Stimulated activated CD8-positive, alpha-beta memory T cell treated with anti-CD3 and anti-CD28 coated beads, Interleukin-12 subunit alpha, Interleukin-12 subunit beta, amount 100 ng/mL, for 1 hour (primary cell): ENCODE measurements at regions not wholly inside any gene's neighbourhood (a gene's known extent, or its start where the extent isn't known, plus 50 kb on each side); places are given as distances from the start of the nearest gene placed in this dataset.
"Not testable (repeated sequence)": the region's sequence is repeated elsewhere in the genome, so short reads cannot be mapped to it uniquely, and the experiment has no call there.

Experiments
- DNase-seq: peaks from one replicate; pipeline ENCODE4 v3.0.0-alpha.2; 2020; ENCODE audit warnings: low read depth

DNA sequence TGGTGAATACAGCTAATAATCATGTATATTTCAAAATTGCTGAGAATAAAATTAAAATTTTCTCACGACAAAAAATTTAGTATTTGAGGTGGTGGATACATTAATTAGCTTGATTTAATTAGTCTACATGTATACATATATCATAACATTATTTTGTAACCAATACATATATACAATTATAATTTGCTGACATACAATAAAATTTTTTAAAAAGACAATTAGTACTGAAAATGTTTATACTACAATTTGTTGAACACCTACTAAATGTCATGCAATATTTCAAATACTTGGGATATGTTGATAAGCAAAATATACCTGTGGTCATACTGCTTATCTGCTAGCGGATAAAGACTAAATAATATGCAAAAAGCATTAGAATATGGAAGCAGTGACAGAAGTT, 586.5 kb downstream of the SLITRK6 start:
- no peak for DNase-seq

GRCh38 chr13:85204668-85205344, 594.4 kb downstream of the SLITRK6 start:
- no peak for DNase-seq

GRCh38 chr13:85197431-85197830, 601.8 kb downstream of the SLITRK6 start:
- DNase-seq, result no peak

DNA sequence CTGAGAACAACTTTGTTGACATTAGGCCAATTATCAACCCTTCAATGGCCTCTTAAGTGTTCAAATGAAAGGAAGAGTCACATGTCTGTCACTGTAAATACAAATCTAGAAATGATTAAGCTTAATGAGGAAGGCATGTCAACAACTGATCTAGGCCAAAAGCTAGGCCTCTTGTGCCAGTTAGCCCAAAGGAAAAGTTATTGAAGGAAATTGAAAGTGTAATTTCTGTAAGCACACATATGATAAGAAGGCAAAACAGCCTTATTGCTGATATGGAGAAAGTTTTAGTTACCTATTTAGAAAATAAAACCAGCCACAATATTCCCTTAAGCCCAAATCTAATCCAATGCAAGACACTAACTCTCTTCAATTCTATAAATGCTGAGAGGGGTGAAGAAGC, 604.7 kb downstream of the SLITRK6 start:
- no peak for DNase-seq

DNA sequence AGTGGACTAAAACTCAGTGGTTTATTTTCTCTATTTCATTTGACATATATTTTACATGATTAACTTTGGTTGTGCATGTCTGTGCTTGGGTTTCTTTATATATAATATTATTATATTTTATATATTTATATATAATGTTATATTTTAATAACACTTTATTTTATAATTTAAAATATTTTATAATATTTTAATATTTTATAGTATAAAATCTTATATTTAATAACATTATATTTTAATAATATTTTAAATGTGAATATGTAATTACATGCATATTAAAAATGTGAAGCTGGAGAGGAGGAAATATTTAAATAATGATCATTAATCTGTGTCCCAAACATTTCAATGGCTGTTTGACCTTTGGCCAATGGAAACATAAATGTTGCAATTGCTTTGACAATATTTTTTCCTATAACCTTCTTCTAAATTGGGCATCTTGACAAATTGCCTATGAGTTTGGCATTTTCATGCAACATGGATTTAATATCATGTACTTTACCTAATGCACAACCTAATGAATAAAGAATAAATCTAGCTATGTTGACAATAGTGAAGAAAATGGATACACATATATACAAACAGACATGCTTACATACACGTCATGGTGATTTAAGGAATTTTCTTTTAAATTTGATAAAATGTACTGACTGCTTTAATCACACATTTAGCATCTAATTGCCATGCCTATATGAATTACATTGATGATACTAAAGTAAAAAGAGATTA, 607.1 kb downstream of the SLITRK6 start:
- no peak for DNase-seq

GRCh38 chr13:85186356-85187045, 612.7 kb downstream of the SLITRK6 start:
- no peak for DNase-seq

DNA sequence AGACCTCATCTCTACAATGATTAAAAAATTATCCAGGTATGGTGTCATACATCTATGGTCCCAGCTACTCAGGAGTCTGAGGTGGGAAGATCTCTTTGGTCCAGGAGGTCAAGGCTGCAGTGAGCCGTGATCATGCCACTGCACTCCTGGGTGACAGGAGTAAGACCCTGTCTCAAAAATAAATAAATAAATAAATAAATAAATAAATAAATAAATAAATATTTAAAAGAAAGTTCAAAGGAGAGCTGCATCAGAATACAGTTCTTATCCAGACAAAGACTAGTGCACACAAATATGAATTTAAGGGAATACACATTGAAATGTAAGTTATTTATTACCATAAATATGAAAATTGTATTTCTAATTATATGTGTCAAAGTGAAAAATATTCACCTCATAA, 624.9 kb downstream of the SLITRK6 start:
- no peak for DNase-seq

GRCh38 chr13:85170372-85170771, 628.8 kb downstream of the SLITRK6 start:
- DNase-seq, result no peak

- DNase-seq, result no peak
These were observed 632.3 kb downstream of the SLITRK6 start for GRCh38 chr13:85166891-85167290.

- DNase-seq, result no peak
These were observed 636.2 kb downstream of the SLITRK6 start for GRCh38 chr13:85163063-85163462.

GRCh38 chr13:85148009-85148408, 651.2 kb downstream of the SLITRK6 start:
- DNase-seq, result no peak

- no peak for DNase-seq
These were observed 656.8 kb downstream of the SLITRK6 start for GRCh38 chr13:85142351-85142927.

- DNase-seq, result no peak
These were observed 657.8 kb downstream of the SLITRK6 start for GRCh38 chr13:85141401-85141800.

DNA sequence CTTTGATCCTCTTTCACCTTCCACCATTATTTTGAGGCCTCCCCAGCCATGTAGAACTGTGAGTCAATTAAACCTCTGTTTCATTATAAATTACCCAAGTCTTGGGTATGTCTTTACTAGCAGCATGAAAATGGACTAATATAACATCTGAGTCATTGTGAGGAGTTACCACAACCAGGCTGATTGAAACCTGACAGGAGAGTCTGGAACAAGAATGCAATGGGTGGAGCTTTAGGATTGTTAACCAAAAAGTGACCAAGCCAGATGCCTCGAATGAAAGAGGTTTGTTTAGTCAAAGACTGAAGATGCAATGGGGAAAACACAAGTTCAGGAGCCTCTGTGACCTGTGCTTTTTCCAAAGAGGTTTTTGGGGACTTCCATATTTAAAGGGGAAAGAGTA, 659.0 kb downstream of the SLITRK6 start:
- DNase-seq, result no peak

DNA sequence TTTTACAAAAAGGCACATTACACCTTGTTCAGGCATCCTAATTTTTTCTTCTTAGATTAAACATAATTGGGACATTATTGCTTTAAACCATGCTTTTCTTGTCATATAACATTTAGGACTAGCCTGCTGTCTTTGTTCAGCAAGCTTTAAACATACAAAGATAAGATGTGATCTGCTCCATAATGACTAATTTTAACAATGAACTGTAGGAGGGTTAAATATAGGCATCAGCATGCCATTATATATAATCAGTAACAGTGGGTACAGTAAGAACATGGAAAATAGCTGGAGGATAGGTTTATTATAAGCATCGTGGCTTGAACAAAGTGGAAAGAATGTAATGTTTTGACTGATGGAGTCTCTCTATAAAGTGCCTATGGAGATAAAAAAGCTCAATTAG, 661.7 kb downstream of the SLITRK6 start:
- DNase-seq, result no peak

DNA sequence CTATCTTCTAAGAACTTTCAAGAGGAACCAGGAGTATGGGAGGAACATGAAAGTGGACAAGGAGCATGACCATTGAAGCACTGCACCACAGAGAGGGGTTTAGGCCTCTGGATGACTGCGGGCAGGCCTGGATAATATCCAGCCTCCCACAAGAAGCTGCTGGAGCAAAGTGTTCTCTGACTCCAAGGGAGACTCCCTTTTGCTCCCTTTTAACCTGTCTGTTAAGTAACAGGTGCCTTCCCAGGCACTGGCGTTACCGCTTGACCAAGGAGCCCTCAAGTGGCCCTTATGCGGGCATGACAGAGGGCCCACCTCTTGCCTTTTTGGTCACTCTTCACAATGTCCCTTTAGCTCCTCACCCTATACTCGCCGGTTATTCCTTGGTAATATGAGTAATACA, 666.2 kb downstream of the SLITRK6 start:
- no peak for DNase-seq

DNA sequence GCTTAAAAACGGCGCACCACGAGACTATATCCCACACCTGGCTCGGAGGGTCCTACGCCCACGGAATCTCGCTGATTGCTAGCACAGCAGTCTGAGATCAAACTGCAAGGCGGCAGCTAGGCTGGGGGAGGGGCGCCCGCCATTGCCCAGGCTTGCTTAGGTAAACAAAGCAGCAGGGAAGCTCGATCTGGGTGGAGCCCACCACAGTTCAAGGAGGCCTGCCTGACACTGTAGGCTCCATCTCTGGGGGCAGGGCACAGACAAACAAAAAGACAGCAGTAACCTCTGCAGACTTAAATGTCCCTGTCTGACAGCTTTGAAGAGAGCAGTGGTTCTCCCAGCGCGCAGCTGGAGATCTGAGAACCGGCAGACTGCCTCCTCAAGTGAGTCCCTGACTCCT, 675.7 kb downstream of the SLITRK6 start:
- DNase-seq, result not testable (repeated sequence)

GRCh38 chr13:85108356-85108755, 690.9 kb downstream of the SLITRK6 start:
- DNase-seq, result no peak

DNA sequence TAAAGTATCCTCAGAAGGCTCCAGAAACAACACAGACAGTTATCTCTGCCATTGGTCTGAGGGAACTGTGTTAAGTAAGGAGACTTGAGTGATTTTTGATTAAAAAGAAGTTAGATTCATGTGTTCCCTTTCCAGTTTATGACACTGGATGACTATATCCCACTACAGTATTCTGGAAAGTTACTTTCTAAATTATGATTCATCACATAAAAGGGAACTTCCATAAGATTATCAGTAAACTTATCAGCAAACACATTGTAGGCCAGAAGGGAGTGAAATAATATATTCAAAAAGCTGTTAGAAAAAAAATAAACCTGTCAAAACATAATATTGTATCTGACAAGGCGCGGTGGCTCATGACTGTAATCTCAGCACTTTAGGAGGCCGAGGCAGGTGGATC, 700.0 kb downstream of the SLITRK6 start:
- no peak for DNase-seq

GRCh38 chr13:85095418-85096272, 703.6 kb downstream of the SLITRK6 start:
- no peak for DNase-seq

DNA sequence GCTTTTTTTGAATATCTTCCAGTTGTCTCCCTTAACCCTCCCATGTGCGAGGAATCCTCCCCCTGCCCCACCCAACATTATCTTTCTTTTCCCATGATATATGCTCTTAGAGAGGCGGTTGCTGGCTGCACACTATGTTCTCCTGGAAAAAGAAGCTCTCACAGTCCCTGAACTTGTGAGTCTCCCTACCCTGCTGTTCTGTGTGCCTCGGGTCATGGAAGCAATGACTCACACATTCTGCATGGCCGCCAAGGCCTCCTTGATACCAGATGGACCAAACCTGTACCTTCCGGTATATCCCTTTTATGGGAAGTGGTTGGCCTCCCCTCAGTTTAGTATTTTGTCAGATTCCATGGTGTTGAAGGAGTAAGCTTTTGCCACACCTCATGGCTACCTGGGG, 705.4 kb downstream of the SLITRK6 start:
- no peak for DNase-seq
